GM18507 (cell line): ENCODE measurements at regions not wholly inside any gene's neighbourhood (a gene's known extent, or its start where the extent isn't known, plus 50 kb on each side); places are given as distances from the start of the nearest gene placed in this dataset.

Experiments used
- DNase-seq: peaks from one replicate; pipeline ENCODE4 v3.0.0; 2011; ENCODE audit warnings: low read depth; ENCODE audit not compliant: insufficient read length; ENCODE audit errors: extremely low spot score
- FAIRE-seq: peaks from 2 replicates; lab custom pipeline; 2011; peaks lifted over from hg19 to GRCh38; lab: Jason Lieb, UNC

DNA sequence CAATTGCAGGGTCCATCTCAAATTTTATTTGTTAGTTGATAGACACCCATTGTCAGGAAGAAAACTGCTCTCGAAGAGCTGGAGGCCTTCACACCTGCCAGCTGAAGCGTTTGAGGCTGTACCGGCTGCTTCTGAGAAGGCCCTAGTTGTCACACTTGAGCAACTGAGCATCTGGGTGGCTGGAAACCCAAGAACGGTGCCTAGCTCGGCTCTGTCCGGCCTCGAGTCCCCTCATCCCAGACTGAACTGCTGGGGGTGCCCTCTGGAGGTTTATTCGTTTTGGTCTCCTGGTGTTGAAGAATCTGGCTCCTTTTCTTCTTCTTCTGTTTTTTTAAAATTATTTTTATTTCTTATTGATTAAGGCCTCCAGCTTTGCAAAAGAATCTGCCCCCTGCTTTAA, 59.3 kb upstream of the EXOC6 start:
- FAIRE-seq (no peak), DNase-seq (no peak)

- no peak for FAIRE-seq
- no peak for DNase-seq
Measured at GRCh38 chr10:92789786-92790185, 58.5 kb upstream of the EXOC6 start.

DNA sequence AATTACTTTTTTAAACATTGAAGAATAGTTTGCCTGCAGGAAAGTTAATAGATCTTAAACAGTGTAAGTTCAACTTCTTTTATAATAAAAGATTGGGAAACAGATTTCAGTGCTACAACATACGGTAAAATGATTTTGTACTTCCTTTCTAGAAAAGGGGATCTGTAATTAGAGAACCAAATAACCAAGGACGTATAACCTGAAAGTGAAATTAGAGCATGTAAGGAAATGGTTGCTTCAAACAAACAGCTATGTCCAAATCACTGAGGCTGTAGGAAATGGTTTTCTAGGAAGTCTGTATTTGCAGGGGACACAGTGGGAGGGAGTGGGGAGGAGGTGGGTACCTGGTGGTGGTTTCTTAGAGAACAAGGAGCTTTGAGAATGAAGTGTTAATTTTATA, 57.9 kb upstream of the EXOC6 start:
- no peak for DNase-seq
- FAIRE-seq = no peak

GRCh38 chr10:92792661-92793060, 55.7 kb upstream of the EXOC6 start:
- DNase-seq (no peak), FAIRE-seq (no peak)
